ENCODE measurements at regions not wholly inside any gene's neighbourhood (a gene's known extent, or its start where the extent isn't known, plus 50 kb on each side); places are given as distances from the start of the nearest gene placed in this dataset.

GRCh38 chr13:106088085-106088484 is 447.4 kb downstream of the EFNB2 start:
- Mint-ChIP-seq H3K4me1 (peaks cover 16% of the 10 kb centered on the region), H3K9me3 (no peaks in the 10 kb centered on the region), H3K4me3 (no peak overlapping the region), H3K27me3 (ENCODE audit: insufficient read depth, low read depth, poor library complexity) (peaks cover 6% of the 10 kb centered on the region), H3K36me3 (ENCODE audit: low read depth) (no peaks in the 10 kb centered on the region), H3K27ac (no peak overlapping the region)
- Histone ChIP-seq H3K36me3 (ENCODE audit: insufficient read depth) (no peaks in the 10 kb centered on the region), H2AFZ (no peak overlapping the region), H3K4me1 (ENCODE audit: insufficient read depth) (no peaks in the 10 kb centered on the region), H3K79me2 (replicated peaks; ENCODE audit: insufficient read depth) (no peaks in the 10 kb centered on the region), H3K27me3 (ENCODE audit: insufficient read depth) (no peaks in the 10 kb centered on the region), H3K9me2 (ENCODE audit: insufficient read depth) (no peaks in the 10 kb centered on the region), H3F3A (replicated peaks; ENCODE audit: low read depth) (no peaks in the 10 kb centered on the region), H4K20me1 (replicated peaks; ENCODE audit: insufficient read depth) (no peaks in the 10 kb centered on the region), H3K4me2 (no peak overlapping the region), H3K4me3 (no peak overlapping the region), H3K27ac (ENCODE audit: low read depth) (no peak overlapping the region)
- DNase-seq (ENCODE audit: low spot score) (no peak), ATAC-seq (no peak)
- TF ChIP-seq ZNF331 (CRISPR knock-in tag; IDR thresholded peaks at IDR 0.05; ENCODE audit: low read depth): no peak
- no peak for TF ChIP-seq STAT1 (IDR thresholded peaks at IDR 0.05; ENCODE audit: unreplicated experiment)
- TF ChIP-seq CTCF (conservative IDR thresholded peaks at IDR 0.05; ENCODE audit: low read depth in 2 of 2): no peak
- TF ChIP-seq ZNF114 (CRISPR knock-in tag; IDR thresholded peaks at IDR 0.05): no peak
- TF ChIP-seq CREB1 (CRISPR knock-in tag; IDR thresholded peaks at IDR 0.05; ENCODE audit: low read depth): no peak
- TF ChIP-seq ETS1 (IDR thresholded peaks at IDR 0.05): no peak
- TF ChIP-seq NANOG (IDR thresholded peaks at IDR 0.05; ENCODE audit: borderline replicate concordance): no peak
- no peak for TF ChIP-seq JUNB (IDR thresholded peaks at IDR 0.05; ENCODE audit: unreplicated experiment)
- no peak for TF ChIP-seq ZNF462 (CRISPR knock-in tag; IDR thresholded peaks at IDR 0.05)
- no peak for TF ChIP-seq EZH2 (IDR thresholded peaks at IDR 0.05; ENCODE audit: low read depth, unreplicated experiment)
- TF ChIP-seq EZH2phosphoT487 (IDR thresholded peaks at IDR 0.05; ENCODE audit: unreplicated experiment): no peak
- TF ChIP-seq POLR2AphosphoS5 (IDR thresholded peaks at IDR 0.05; ENCODE audit: low read depth): no peak
- TF ChIP-seq REST (IDR thresholded peaks at IDR 0.05; ENCODE audit: unreplicated experiment): no peak

Data from GM23338 (cell line).